Upper lobe of right lung (tissue), 1 donor: ENCODE measurements at regions not wholly inside any gene's neighbourhood (a gene's known extent, or its start where the extent isn't known, plus 50 kb on each side); places are given as distances from the start of the nearest gene placed in this dataset.

ENCODE experiments used
- ATAC-seq: fragments of 200-7000 bp; cut with Tn5 transposase; one replicate; pipeline ENCODE4 v1.9.1; 2020; ENCODE audit warnings: mild to moderate bottlenecking, moderate library complexity
- DNase-seq: peaks from one replicate; pipeline ENCODE4 v3.0.0-alpha.2; 2020
- H3K27ac ChIP-seq: fragments of 200-600 bp; one replicate; pipeline ENCODE4 v1.8.0; 2022
- H3K27me3 ChIP-seq: fragments of 200-600 bp; one replicate; pipeline ENCODE4 v1.8.0; 2022; ENCODE audit warnings: mild to moderate bottlenecking
- H3K36me3 ChIP-seq: fragments of 200-600 bp; one replicate; pipeline ENCODE4 v1.8.0; 2022
- H3K4me1 ChIP-seq: fragments of 200-600 bp; one replicate; pipeline ENCODE4 v1.8.0; 2022
- H3K4me3 ChIP-seq: fragments of 200-600 bp; one replicate; pipeline ENCODE4 v1.8.0; 2022; ENCODE audit warnings: mild to moderate bottlenecking
- H3K9me3 ChIP-seq: fragments of 200-600 bp; one replicate; pipeline ENCODE4 v1.8.0; 2022
- CTCF ChIP-seq: fragments of 200-600 bp; IDR thresholded peaks from one replicate; pipeline ENCODE4 v1.8.0; 2022; ENCODE audit warnings: antibody characterized with exemption
- intact Hi-C: fragments of 100-400 bp; cut with DNase I; formaldehyde crosslinking; loops from one replicate; pipeline ENCODE4 v1.11.0; 2022
- donor health status: DM: no; HTN: yes; CAD: no; lungs with severe emphysema.

- Histone ChIP-seq H3K36me3 (no peaks in the 10 kb centered on the region), H3K27ac (no peak overlapping the region), H3K4me3 (no peak overlapping the region), H3K4me1 (no peaks in the 10 kb centered on the region), H3K27me3 (no peaks in the 10 kb centered on the region), H3K9me3 (no peaks in the 10 kb centered on the region)
- no peak for TF ChIP-seq CTCF
- intact Hi-C loops: no loop called here
- ATAC-seq (no peak), DNase-seq (no peak)
Observed at GRCh38 chr19:31421856-31422255, 72.6 kb upstream of the TSHZ3 start.

- Histone ChIP-seq H3K4me1 (no peaks in the 10 kb centered on the region), H3K27me3 (no peaks in the 10 kb centered on the region), H3K27ac (no peak overlapping the region), H3K4me3 (no peak overlapping the region), H3K9me3 (no peaks in the 10 kb centered on the region), H3K36me3 (no peaks in the 10 kb centered on the region)
- no peak for TF ChIP-seq CTCF
- no peak for ATAC-seq
- intact Hi-C loops: no loop called here
- DNase-seq: no peak
Observed at GRCh38 chr19:31423896-31424295, 74.7 kb upstream of the TSHZ3 start.

- no peak for TF ChIP-seq CTCF
- Histone ChIP-seq H3K27ac (no peak overlapping the region), H3K9me3 (no peaks in the 10 kb centered on the region), H3K27me3 (no peaks in the 10 kb centered on the region), H3K36me3 (no peaks in the 10 kb centered on the region), H3K4me3 (peak overlapping the region; percentile 28), H3K4me1 (no peaks in the 10 kb centered on the region)
- no peak for DNase-seq
- ATAC-seq: no peak
- intact Hi-C loops: no loop called here
Observed at GRCh38 chr19:31424861-31425620, 75.8 kb upstream of the TSHZ3 start.

GRCh38 chr19:31427857-31428256, 78.6 kb upstream of the TSHZ3 start:
- TF ChIP-seq CTCF: no peak
- no peak for DNase-seq
- Histone ChIP-seq H3K27ac (no peak overlapping the region), H3K27me3 (no peaks in the 10 kb centered on the region), H3K4me1 (no peaks in the 10 kb centered on the region), H3K4me3 (no peak overlapping the region), H3K36me3 (no peaks in the 10 kb centered on the region), H3K9me3 (no peaks in the 10 kb centered on the region)
- intact Hi-C loops: no loop called here
- no peak for ATAC-seq

GRCh38 chr19:31430381-31430780, 81.1 kb upstream of the TSHZ3 start:
- H3K27ac ChIP-seq: no peak overlapping the region
- no peaks in the 10 kb centered on the region for H3K27me3 ChIP-seq
- H3K4me3 ChIP-seq: no peak overlapping the region
- ATAC-seq: no peak
- no peak for DNase-seq
- no peaks in the 10 kb centered on the region for H3K4me1 ChIP-seq
- intact Hi-C loops: no loop called here
- TF ChIP-seq CTCF: no peak
- no peaks in the 10 kb centered on the region for H3K36me3 ChIP-seq
- no peaks in the 10 kb centered on the region for H3K9me3 ChIP-seq
